ENCODE measurements at regions not wholly inside any gene's neighbourhood (a gene's known extent, or its start where the extent isn't known, plus 50 kb on each side); places are given as distances from the start of the nearest gene placed in this dataset.

- Histone ChIP-seq H3K27me3 (ENCODE audit: control insufficient read depth in 1 of 2, insufficient read depth in 2 of 2, low read length in 2 of 2) (no peaks in the 10 kb centered on the region), H3K36me3 (ENCODE audit: insufficient read depth, low read length) (no peaks in the 10 kb centered on the region), H3K9me3 (ENCODE audit: control insufficient read depth in 1 of 2, insufficient read depth in 1 of 2, low read length in 2 of 2) (peaks cover 0 to under 1% of the 10 kb centered on the region in 2 experiments), H3K27ac (ENCODE audit: low read depth in 1 of 2, low read length in 2 of 2) (no peak overlapping the region), H3K4me1 (ENCODE audit: insufficient read depth, low read length) (no peaks in the 10 kb centered on the region), H3K4me3 (ENCODE audit: low read length) (no peak overlapping the region)
- TF ChIP-seq CTCF (IDR thresholded peaks at IDR 0.05), result no peak
- Mint-ChIP-seq H3K27me3 (no peaks in the 10 kb centered on the region), H3K4me3 (no peak overlapping the region), H3K27ac (no peak overlapping the region), H3K4me1 (ENCODE audit: low read depth) (no peaks in the 10 kb centered on the region), H3K9me3 (no peaks in the 10 kb centered on the region), H3K36me3 (ENCODE audit: low read depth) (no peaks in the 10 kb centered on the region)
- POLR2A ChIA-PET, result no interaction called here
- CTCF ChIA-PET, result no interaction called here
- ATAC-seq (ENCODE audit: poor library complexity) (no peak), DNase-seq (no peak)
- intact Hi-C loops (cut with DNase I, micrococcal nuclease), result no loop called here
Observed at GRCh38 chr10:52650873-52651272, 121.7 kb downstream of the MBL2 start.

- Mint-ChIP-seq H3K27me3 (no peaks in the 10 kb centered on the region), H3K36me3 (ENCODE audit: low read depth) (no peaks in the 10 kb centered on the region), H3K9me3 (no peaks in the 10 kb centered on the region), H3K27ac (no peak overlapping the region), H3K4me1 (ENCODE audit: low read depth) (no peaks in the 10 kb centered on the region), H3K4me3 (no peak overlapping the region)
- no peaks in the 10 kb centered on the region for H3K4me1 ChIP-seq (ENCODE audit: insufficient read depth, low read length)
- ATAC-seq (ENCODE audit: poor library complexity), result no peak
- ChIA-PET POLR2A (no interaction called here), CTCF (no interaction called here)
- DNase-seq, result no peak
- H3K27ac ChIP-seq (ENCODE audit: low read depth in 1 of 2, low read length in 2 of 2), result no peak overlapping the region
- H3K4me3 ChIP-seq (ENCODE audit: low read length), result no peak overlapping the region
- no peaks in the 10 kb centered on the region for H3K9me3 ChIP-seq (ENCODE audit: control insufficient read depth in 1 of 2, insufficient read depth in 1 of 2, low read length in 2 of 2)
- no peak for TF ChIP-seq CTCF (IDR thresholded peaks at IDR 0.05)
- H3K36me3 ChIP-seq (ENCODE audit: insufficient read depth, low read length), result no peaks in the 10 kb centered on the region
- H3K27me3 ChIP-seq (ENCODE audit: control insufficient read depth in 1 of 2, insufficient read depth in 2 of 2, low read length in 2 of 2), result no peaks in the 10 kb centered on the region
- intact Hi-C loops (cut with DNase I, micrococcal nuclease), result no loop called here
Observed at GRCh38 chr10:52651293-52651692, 121.3 kb downstream of the MBL2 start.

GRCh38 chr10:52652431-52653262, 119.9 kb downstream of the MBL2 start:
- no peak for TF ChIP-seq CTCF (IDR thresholded peaks at IDR 0.05)
- ATAC-seq (ENCODE audit: poor library complexity), result no peak
- no peaks in the 10 kb centered on the region for H3K4me1 ChIP-seq (ENCODE audit: insufficient read depth, low read length)
- Mint-ChIP-seq H3K4me3 (no peak overlapping the region), H3K27me3 (no peaks in the 10 kb centered on the region), H3K9me3 (no peaks in the 10 kb centered on the region), H3K27ac (no peak overlapping the region), H3K4me1 (ENCODE audit: low read depth) (no peaks in the 10 kb centered on the region), H3K36me3 (ENCODE audit: low read depth) (no peaks in the 10 kb centered on the region)
- no peaks in the 10 kb centered on the region for H3K36me3 ChIP-seq (ENCODE audit: insufficient read depth, low read length)
- DNase-seq, result no peak
- CTCF ChIA-PET, result no interaction called here
- H3K9me3 ChIP-seq (ENCODE audit: control insufficient read depth in 1 of 2, insufficient read depth in 1 of 2, low read length in 2 of 2), result no peaks in the 10 kb centered on the region
- H3K27me3 ChIP-seq (ENCODE audit: control insufficient read depth in 1 of 2, insufficient read depth in 2 of 2, low read length in 2 of 2), result no peaks in the 10 kb centered on the region
- POLR2A ChIA-PET, result interaction anchor here (0.6 kb wide), 1 partner anchor 14 kb away, joined by 3 read pairs; no protein-coding TSS in a partner anchor
- intact Hi-C loops (cut with DNase I, micrococcal nuclease), result no loop called here
- H3K4me3 ChIP-seq (ENCODE audit: low read length), result no peak overlapping the region
- H3K27ac ChIP-seq (ENCODE audit: low read depth in 1 of 2, low read length in 2 of 2), result no peak overlapping the region
